ENCODE measurements at regions not wholly inside any gene's neighbourhood (a gene's known extent, or its start where the extent isn't known, plus 50 kb on each side); places are given as distances from the start of the nearest gene placed in this dataset.

DNA sequence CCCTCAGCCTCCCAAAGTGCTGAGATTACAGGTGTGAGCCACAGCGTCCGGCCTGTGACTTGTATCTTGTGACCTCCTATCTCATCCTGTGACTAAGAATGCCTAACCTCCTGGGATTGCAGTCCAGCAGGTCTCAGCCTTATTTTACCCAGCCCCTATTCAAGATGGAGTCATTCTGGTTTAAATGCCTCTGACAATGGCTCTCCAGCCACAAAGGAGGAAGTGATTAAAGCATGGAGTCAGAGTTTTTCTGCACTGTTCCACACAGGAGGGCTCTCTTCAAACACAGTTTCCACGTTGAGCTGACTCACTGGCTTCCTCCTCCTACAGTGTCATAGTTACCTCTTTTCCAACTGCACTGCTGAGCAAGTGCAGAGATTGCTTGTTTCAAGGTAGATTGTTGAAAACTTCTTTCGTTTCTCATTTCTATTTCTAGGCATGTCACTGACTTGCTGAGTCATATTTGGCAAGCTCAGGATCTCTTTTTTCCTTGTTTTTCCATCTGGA is 383.8 kb downstream of the PCNX1 start:
- DNase-seq = no peak

DNA sequence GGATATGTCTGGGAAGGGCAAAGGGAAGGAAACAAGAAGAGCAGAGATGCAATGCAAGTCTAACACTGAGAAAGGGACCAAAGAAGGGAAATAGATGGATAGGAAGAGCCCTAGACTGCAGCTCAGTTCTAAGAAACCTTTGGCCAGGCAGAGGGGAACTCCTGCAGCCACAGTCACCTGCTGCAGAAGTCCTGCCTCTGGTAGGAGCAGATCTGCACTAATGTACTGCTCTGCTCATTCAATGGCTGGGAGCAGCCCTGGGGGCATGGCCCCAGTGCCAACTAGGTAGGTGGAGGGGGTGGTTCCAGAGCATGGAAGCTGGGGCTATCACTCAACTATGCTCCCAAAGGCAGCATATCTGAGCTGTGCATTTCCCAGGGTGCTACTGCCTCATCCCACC is 388.9 kb downstream of the PCNX1 start:
- no peak for DNase-seq

DNA sequence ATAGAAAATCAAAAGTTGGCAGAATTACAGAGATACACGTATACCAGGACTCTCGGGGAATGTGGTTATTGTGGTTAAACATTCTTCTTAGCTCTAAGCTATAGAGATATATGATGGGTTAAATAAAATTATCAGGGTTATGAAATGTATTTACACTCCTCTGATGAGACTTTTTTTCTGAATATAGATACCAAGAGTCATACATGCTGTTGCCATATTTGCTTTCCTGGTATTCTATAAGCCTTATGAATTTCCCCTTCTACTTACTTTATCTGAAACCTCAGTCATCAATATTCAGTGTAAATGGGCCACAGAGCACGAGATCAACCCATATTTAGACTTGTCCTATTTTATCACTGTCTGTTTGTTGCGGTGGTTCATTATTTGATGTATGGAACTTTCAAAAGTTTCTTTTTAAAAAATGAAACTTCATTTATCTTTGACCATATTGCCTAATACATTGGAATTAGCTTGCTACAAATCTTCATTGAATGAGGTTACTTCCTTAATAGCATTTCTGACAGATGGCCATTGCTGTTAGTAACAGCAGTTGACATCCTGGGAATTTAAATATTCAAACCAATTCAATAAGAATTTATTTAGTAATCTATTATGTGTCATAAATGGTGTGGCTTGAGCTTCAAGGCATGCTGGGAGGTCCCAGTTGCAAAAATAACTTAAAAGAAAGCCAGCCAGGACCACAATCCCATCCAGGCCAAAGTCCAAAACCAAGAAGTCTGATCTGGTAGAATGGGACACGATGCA is 393.5 kb downstream of the PCNX1 start:
- DNase-seq = no peak

DNA sequence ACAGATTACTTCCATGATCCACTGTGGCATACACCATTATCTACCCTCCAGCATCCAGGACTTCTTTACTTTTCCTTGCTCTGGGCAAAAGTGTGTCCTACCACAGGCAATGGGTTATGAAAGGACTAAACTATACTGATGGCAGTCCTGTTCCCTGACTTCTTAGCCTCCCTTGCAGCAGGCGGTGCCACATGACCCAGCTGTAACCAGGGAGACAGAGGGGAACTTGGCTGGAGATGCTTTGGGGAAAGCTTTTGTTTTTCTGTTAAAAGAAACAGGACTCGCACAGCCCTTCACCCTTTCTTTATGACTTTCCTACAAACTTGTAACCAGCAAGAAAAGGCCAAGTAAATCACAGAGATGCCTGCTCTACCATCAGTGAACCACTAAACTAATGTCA is 394.4 kb downstream of the PCNX1 start:
- no peak for DNase-seq

DNA sequence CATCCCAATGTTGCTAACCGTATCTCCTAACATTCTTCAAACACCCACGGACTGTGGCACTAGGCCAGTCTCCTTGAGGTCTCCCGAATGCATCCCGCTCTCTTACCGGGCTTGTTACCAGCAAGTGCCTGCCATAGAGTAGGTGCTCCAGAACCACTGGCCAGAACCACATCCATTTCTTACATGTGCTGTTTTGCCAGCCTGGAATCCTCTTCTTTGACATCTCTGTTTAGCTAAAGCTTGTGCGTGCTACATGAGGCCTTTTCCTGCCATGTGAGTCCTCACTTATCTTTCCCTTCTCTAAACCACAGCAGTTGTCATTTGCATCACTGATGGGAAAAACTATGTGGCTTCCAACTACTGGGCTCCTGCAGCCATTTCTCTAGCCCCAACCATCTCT is 397.4 kb downstream of the PCNX1 start:
- no peak for DNase-seq

DNA sequence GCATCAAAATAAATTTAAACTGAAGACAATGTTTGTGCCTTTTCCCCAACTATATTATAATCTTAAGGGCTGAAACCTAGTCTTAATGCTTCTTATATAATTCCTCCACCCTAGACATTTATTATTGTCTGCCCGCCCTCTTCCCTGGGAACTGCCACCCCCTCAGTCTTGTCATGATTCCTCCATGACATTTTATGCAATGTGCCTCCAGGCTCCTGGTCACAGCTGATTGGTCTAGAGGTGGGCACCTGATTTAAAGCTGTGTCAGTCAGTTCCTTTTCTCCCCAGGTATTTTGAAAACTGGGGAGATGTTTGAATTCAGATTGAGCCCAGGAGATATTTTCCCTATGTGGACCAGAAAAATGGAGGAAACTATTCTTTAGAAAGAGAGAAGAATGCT is 401.4 kb downstream of the PCNX1 start:
- DNase-seq = no peak

DNA sequence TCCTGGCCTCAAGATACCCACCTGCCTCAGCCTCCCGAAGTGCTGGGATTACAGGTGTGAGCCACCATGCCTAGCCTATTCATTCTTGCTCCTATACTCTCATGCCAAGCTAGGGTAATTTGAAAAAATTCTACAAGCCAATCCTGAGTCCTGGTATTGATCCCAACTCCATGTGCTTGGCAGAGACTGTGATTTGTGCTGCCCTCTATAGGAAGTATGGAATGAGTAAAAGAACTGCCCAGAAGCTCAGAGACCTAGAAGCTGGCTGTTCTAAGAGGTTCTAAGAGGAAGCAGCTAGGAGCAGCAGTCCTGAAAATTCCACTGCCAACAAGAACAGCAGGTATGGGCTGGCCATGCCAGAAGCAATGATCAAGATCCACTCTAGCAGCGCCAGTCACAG is 402.5 kb downstream of the PCNX1 start:
- no peak for DNase-seq

DNA sequence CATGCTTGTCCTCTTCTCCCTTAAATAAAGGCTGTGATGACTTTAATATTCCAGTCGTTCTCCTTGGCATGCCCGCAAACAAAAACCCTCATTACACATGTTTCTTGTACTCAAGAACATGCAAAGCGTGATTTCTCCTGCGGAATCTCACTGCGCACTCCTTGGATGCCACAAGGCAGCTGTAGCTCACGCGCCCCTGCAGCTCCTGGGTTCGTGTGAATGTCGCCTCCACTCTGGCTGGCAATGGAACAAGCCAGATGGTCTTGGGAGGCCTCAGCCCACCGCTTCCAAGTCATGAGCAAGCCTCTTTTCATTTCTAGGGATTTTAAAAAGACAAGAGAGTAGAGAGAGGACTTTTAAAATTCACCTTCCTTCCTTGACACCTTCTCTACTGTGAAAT is 403.8 kb downstream of the PCNX1 start:
- DNase-seq = no peak

DNA sequence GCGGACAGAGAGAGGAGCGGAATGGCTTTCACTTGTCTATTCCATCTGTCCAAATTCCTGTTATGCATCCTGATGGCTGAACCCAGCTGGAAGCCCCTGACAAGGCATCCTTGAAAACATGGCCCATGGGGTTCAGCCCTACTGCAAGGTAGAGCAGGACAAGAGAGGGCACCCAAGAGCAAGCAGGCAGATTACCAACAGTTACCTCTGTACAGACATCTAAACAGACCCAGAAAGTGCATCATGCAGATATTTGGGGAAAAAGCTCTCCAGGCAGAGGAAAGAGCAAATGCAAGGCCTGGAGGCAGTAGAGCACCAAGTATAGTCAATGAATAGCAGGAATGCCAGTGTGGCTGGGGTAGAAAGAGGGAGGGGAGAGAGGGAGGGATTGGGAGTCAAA is 407.5 kb downstream of the PCNX1 start:
- no peak for DNase-seq

DNA sequence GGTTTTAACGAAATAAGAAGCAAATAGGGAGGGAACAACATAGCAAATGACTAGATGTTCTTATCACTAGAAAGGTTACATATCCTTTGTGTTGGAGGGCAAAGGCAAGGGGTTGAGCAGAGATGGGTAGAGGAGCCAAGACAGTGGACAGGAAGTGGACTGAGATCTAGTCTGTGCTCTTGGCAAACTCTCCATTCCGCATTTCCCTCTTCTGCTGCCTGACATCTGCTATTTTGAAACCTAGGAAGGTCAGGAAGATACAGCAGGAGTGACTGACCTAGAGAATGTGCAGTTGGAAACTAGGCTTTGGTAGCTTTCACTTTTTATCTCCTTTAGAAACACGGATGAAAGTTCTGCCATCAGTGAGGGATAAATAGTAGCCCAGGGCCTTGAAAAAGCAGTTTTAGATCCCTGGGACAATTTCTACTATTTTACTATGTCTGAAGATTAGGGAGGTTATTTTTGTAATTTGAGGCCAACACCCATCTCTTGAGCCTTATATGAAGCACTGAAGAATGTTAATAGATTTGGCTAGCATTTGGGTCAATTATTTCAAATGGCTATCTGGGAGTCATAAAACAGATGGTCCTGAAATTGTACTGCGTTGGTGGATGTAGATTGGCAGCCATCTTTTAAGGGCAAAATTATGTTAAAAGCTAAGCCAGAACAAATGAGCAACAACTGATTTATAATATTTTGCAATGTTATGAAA is 410.3 kb downstream of the PCNX1 start:
- DNase-seq = no peak

DNA sequence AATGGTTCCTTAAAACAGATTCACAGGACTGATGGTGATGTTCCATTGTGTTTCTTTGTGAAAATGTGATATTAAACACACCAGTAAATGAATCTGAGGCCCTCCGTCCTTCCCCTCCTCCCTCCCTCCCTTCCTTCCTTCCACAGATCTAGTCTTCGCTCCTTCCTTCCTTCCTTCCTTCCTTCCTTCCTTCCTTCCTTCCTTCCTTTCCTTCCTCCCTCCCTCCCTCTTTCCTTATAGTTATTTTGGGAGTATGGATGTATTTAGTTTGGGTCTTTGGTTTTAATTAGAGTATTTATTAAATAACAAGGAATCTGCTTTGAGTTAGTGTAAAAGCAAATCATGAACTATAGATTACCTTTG is 410.8 kb downstream of the PCNX1 start:
- DNase-seq = no peak

DNA sequence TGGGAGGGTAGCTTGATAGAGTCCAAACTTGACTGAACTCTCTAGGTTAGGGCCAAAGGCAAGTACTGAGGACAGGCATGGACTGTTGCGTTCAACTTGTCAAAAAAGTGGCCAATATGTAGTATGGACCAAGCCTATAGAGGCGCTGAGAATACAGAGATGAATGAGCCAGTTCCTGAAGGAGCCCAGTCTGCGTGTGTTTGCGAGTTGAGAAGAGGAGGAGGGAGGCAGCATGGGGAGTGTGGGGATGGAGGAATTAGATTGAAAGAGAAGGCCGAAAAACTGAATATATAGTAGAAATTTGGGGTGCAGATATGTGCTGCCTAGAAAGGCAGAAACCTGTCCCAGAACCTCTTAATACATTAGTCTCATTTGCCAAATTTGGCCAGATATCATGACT is 412.4 kb downstream of the PCNX1 start:
- DNase-seq = peak; percentile 52

DNA sequence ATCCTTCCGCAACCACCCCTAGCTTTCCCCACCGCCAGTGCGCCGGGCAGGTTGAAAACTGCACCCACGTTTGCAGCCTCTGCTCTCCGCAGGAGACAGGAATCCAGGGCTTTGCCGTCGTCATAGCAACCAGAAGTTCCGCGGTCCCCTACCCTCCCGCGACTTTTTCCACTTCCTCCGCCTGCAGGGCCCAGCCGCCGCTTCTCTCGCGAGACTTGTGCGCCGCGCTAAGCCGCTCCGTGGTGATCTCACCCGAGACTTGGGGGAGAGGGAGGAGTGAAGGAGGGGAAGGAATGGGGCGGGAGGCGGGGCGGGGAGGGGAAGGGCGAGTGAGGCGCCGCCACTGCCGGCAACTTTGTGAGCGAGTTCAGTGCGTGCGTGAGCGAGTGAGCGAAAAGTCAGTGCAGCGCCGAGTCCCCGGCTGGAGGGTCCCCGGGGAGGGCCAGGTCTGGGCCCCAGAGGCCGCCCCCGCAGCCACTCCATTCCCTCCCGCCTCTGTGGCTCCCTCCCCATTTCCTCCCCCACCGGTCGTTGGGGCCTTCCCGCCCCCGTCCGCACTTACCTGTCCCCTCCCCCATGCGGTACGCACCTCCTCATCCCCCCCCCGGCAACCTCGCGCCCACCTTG is 413.0 kb downstream of the PCNX1 start, which contains the start of gene SIPA1L1:
SIPA1L1 (plus strand) TSS at position 370 of the 627 bp plus-strand sequence.
- DNase-seq = peak; percentile 98

DNA sequence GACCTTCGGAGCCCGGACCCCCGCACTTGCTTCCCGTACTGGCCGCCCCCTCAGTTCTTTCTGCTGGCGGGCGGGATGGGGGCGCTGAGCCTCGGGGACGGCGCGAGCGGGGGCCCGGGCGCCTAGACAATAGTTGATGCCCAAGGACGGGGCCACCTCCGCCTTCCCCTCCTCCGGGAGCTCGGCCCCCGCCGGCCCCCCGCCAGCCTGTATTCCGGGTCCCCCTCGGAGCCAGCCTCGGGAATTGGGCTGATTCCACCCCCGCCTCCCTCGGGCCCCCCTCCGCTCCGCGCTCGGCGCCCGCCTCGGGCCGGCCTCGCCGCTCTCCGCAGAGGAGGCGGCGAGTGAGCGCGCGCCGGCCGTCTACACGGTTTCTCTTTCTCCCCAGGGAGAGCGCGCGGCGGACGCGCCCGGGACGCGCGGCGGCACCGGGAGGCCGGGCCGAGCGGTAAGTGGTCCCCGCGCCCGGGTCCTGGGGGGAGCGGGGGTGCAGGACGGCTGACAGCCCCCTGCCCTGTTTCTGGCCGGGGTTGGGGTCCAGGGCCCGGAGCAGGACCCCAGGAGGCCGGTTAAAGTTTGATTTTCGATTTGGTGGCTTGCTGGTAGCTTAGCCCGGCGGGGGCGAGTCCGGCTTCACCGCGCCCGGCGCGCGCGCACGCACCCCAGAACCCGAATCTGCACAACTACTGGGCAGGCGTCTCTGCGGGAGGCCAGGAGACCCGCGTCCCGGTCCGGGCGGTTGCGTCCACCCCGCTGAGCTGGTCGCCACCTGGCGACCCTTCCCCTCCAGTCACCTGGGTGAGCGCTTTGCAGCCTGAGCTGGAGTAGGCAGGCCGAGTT is 413.7 kb downstream of the PCNX1 start:
- peak; percentile 41 for DNase-seq

DNA sequence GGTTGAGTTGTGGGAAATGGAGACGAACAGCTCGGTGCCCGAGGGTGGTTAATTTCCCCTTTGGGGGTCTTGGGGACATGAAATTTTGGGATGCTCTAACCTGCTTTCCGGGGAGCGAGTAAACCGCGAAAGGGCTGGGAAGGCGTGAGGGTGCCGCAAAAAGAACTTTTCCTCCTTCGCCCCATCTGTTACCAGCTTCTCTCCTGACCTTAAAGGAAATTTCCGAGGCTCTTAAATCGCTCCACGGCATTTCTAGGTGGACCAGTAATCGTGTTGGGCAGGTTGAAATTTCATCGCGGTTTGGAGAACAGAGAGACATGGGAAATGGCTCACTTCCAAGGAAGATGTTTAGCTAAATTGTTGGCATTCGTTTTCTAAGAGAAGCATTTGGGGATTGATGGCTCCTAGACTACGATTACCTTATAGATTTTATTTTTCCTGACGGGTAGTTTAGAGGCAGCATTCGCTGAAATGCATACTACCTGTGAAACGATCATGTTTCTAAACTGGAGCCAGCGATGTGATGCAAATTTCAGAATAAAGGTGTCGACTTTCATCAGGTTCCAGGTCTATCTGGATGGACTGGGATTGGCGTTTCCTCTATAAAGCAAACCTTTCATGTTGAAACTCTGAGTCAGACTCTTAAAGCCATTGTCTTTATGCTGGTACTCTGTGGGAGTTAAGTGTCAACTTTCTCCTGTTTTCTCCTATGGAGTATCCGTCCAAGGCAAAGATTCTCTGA is 414.5 kb downstream of the PCNX1 start:
- peak; percentile 35 for DNase-seq

DNA sequence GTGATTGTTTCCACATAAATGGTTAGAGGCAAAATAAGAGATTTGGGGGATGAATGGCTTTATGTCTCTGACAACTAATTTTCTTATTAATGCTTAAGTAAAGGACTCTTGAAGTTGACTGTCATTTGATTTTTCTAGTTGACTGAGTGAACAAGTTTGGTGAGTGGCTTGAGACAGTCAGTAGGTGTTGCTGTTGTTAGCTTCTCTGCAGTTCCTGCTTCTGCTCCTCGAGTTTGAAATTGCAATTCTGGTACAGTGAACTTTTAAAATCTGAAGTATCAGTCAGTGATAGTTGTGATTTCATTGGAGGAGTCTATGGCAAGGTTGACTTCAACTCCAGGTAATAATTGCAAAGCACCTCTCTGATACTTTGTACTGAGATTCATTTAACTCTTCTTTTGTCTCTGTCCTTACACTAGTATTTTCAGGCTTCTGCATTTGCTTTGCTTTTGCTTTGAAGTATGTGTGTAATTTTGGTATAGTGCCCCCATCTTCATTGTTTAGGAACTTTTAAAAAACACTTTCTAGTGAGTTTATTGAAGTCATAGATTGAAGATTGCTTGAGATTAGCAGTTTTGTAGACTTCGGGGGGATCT is 415.5 kb downstream of the PCNX1 start:
- DNase-seq = peak; percentile 56

DNA sequence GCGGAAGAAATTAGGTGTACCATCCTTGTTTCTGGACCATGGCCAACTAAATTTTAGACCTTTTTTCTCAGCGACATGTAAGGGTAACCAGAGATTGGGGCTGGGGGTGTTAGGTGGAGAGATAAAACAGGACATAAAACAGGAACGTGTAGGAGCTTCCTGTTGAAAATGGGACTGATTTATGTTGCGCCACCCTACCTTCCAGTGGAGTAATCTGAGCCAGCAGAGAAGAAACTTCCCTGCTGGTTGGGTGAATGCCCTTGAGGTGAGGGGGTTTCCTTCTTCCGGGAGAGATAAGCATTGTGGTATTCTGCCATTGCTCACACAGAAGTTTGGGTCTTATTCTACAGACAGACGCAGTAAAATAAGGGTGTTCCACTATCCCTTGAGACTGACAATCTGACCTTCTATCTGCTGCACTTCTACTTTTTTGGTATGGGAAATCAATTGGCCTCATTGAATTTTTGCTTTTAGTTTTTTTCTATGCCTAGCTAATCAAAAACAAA is 417.6 kb downstream of the PCNX1 start:
- DNase-seq = no peak

DNA sequence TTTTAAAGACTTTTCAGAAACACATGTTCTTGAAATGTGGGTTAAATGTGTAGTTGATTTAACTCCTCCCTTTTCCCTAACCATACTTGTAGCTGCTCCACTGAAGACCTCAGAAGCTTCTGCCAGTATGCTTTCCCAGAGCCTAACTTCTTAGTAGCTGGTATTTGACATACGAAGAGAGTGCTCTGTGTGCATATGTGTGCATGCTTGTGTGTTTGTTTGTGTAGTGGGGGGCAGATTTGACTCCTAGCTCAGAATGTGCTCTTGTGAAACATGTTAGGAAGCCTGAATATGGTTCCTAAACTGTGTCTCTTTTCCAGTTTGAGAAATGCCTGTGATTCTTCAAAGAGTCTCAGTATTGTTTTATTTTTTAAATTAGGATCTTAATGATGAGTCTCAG is 420.4 kb downstream of the PCNX1 start:
- DNase-seq = no peak

DNA sequence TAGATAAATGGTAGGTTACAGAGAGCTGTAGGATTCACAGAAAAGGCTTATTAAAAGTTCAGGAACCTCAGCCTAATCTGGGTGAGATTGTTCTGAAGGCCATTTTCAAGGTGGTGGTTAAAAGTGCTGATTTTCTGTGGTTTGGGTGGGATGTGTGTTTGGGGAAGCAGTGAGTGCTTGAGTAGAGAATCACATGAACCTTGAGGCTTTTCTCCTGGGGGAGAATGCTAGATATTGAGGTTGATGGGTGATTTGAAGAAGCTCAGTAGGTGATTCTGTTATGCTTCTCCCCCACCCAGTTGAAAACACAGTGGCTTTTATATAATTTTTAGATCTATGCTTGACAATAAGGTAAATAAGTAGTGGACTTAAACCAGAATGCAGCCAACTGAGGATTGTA is 420.9 kb downstream of the PCNX1 start:
- no peak for DNase-seq

DNA sequence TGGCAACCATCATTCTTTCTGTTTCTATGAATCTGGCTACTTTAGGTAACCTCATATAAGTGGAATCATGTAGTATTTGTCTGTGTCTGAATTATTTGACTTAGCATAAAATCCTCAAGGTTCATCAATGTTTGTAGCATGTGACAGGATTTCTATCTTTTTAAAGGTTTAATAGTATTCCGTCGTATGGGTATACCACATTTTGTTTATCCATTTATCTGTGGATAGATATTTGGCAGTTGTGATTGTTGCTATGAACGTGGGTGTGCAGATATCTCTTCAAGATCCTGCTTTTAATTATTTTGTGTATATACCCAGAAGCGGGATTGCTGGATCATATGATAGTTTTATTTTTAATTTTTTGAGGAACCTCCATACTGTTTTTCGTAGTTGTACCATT is 421.7 kb downstream of the PCNX1 start:
- no peak for DNase-seq

DNA sequence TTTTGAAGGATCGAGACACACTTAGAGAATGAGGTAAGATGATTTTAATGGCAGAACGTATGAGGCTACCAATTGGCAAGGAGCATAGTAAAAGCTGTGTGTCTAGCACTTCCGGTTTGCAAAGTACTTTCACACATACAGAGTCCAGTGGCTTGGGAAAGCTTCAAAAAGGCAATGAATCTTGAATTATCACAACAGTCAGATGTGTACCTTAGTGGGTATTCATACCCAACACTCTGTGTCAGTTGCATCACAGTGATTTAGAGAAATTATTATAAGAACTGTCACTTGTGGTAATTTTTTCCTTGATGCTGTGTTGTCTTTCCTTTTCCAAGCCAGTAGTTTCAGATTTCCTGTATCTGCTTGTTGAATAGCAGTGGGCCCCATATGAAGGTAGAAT is 424.1 kb downstream of the PCNX1 start:
- DNase-seq = no peak

DNA sequence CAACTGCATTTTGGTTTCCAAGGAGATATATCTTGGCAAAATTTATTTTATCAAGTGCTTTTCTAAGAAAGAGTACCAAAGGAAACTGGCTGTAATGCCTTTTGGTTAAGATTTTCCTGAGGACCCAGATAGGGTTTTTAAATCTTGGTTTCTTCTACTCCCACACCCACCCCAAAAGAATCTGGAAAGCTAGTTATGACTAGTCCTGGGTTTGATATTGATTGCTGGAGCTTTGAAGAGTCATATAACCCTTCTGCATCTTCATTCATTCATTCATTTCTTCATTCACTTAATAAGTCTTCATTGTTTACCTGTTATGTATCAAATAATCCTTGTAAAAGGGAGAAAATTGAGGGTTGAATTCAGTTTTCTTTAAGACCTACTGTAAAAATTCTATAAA is 425.2 kb downstream of the PCNX1 start:
- no peak for DNase-seq

Data from hematopoietic multipotent progenitor cell treated with erythropoietin and hydrocortisone succinate and interleukin-3 and kit ligand, for 8 days (in vitro differentiated cells).